NCI-H460 (cell line): ENCODE measurements at regions not wholly inside any gene's neighbourhood (a gene's known extent, or its start where the extent isn't known, plus 50 kb on each side); places are given as distances from the start of the nearest gene placed in this dataset.

Experiments
- DNase-seq: peaks from one replicate; pipeline ENCODE4 v3.0.0-alpha.2; 2016; ENCODE audit warnings: low read depth; ENCODE audit errors: extremely low read depth

- DNase-seq, result no peak
Measured at GRCh38 chr2:16152071-16152927, 211.9 kb downstream of the MYCN start.

- DNase-seq, result no peak
Measured at GRCh38 chr2:16151651-16152050, 211.3 kb downstream of the MYCN start.

GRCh38 chr2:16151281-16151570 lies 210.9 kb downstream of the MYCN start:
- no peak for DNase-seq

GRCh38 chr2:16150456-16151280 lies 210.3 kb downstream of the MYCN start:
- no peak for DNase-seq

- no peak for DNase-seq
Measured at GRCh38 chr2:16149349-16150243, 209.2 kb downstream of the MYCN start.

DNA sequence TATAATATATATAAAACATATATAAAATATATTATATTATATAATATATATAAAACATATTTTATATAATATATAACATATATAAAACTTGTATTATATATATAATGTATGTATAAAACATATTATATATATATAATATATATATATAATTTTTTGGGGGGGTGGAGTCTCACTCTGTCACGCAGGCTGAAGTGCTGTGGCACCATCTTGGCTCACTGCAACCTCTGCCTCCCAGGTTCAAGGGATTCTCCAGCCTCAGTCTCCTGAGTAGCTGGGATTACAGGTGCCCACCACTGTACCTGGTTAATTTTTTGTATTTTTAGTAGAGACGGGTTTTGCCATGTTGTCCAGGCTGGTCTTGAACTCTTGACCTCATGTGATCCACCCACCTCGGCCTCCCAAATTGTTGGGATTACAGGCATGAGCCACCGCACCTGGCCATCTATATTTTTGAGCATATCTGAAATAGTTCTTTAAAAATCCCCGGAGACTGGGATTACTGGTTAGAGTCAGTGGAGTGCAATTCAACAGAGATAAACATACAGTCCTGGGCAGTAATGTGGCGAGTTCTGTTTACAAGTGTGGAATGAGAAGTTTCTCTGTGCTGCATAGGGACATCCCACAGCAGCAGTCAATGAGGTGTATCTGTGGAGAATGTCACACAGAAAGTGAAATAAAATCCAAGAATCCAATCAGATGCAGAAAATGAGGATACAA lies 208.4 kb downstream of the MYCN start:
- DNase-seq, result no peak

GRCh38 chr2:16142383-16143361 lies 202.3 kb downstream of the MYCN start:
- DNase-seq, result no peak

GRCh38 chr2:16141641-16141921 lies 201.2 kb downstream of the MYCN start:
- no peak for DNase-seq

GRCh38 chr2:16140771-16141640 lies 200.7 kb downstream of the MYCN start:
- no peak for DNase-seq

GRCh38 chr2:16139663-16140615 lies 199.6 kb downstream of the MYCN start:
- DNase-seq, result no peak

GRCh38 chr2:16138811-16139662 lies 198.7 kb downstream of the MYCN start:
- no peak for DNase-seq

GRCh38 chr2:16137080-16137755 lies 196.9 kb downstream of the MYCN start:
- no peak for DNase-seq

- DNase-seq, result no peak
Measured at GRCh38 chr2:16136461-16137035, 196.2 kb downstream of the MYCN start.

DNA sequence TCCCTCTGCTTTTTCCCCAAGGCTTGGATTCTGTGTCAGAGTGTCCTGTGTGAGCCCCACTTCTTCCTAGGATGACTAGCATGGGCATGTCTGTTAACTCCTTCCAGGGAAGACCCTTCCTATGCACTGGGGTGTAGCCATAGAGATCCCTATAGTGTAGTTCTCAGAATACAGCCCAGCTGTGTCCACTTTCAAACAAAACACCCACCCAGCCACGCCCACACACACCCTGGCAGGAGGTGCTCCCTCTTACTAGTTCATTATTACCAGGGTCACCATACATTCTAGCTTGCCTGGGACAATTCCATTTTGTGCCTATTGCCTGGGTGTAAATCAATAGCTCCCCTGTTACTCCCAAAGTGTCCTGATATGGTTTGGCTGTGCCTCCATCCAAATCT lies 195.6 kb downstream of the MYCN start:
- no peak for DNase-seq

GRCh38 chr2:16135196-16135912 lies 195.0 kb downstream of the MYCN start:
- DNase-seq, result no peak
